GM10266 (cell line): ENCODE measurements at regions not wholly inside any gene's neighbourhood (a gene's known extent, or its start where the extent isn't known, plus 50 kb on each side); places are given as distances from the start of the nearest gene placed in this dataset.

Experiments used
- DNase-seq: peaks from one replicate; pipeline ENCODE4 v3.0.0; 2012; ENCODE audit errors: extremely low spot score
- TF ChIP-seq, protein P1 (sequence below): IDR thresholded peaks from 2 replicates; pipeline ENCODE4 v1.5.1; 2012; ENCODE audit warnings: mild to moderate bottlenecking, low read depth; ENCODE audit not compliant: control insufficient read depth, insufficient read depth; ENCODE audit errors: missing control alignments

- TF ChIP-seq, protein P1, sequence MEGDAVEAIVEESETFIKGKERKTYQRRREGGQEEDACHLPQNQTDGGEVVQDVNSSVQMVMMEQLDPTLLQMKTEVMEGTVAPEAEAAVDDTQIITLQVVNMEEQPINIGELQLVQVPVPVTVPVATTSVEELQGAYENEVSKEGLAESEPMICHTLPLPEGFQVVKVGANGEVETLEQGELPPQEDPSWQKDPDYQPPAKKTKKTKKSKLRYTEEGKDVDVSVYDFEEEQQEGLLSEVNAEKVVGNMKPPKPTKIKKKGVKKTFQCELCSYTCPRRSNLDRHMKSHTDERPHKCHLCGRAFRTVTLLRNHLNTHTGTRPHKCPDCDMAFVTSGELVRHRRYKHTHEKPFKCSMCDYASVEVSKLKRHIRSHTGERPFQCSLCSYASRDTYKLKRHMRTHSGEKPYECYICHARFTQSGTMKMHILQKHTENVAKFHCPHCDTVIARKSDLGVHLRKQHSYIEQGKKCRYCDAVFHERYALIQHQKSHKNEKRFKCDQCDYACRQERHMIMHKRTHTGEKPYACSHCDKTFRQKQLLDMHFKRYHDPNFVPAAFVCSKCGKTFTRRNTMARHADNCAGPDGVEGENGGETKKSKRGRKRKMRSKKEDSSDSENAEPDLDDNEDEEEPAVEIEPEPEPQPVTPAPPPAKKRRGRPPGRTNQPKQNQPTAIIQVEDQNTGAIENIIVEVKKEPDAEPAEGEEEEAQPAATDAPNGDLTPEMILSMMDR = no peak
- no peak for DNase-seq
Observed at GRCh38 chr16:73159296-73159695, 111.4 kb upstream of the ZFHX3 start.

DNA sequence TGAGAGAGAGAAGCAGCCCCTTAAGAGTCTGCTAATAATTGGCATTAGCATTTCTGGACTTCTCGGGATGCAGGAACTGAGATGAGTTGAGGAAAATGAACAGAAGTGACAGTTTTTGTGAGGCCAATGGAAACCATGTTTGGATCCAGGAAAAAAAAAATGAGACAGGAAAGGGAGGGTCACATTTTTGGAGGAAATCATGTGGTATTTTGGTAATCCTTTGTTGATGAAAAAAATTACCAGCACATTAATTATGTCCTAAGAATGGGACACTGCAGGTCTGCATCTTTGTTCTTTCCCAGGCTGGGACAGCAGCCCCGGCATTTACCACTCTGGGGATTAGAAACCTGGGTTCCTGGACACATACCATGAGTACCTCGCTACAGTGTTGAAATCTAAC, 109.9 kb upstream of the ZFHX3 start:
- TF ChIP-seq, protein P1 = no peak
- no peak for DNase-seq

DNA sequence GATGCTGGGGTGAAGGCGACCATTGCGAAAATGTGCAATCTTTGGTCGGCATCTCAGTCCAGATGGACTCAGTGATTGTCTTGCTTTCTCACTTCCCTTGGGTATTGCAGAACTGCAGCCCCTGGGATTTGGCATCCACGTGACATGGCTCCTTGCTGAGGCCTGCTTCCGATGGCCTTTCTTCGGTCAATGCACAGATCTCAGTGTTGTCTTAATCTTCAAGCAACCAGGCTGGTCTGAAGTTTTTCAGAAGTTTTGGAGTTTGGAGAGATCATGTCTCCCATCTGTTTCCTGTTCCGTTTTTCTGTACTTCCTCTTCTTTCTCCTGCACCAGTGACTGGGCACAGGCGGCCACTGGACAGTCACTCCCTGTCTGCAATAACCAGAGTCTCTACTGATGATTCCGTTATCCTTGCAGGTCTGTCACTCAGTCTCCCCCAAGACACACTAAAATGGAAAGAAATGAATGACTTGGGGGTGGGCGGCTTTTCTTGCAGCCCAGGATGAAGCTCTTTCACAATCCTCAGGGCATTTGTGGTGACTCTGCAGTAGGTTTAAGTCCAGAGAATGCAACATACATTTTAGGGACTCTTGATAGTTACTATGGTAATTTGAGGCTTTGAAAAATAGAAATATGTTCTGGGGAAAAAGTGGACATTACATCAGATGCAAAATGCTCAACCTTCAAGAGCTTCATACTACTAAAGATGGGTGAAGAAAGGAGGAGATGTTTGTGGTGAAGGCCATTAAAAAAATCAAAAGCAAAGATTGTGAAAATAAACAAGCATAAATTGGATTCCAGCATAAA, 106.3 kb upstream of the ZFHX3 start:
- DNase-seq = no peak
- TF ChIP-seq, protein P1 = no peak

- TF ChIP-seq, protein P1 = no peak
- DNase-seq = no peak
Observed at GRCh38 chr16:73152386-73153125, 104.6 kb upstream of the ZFHX3 start.

DNA sequence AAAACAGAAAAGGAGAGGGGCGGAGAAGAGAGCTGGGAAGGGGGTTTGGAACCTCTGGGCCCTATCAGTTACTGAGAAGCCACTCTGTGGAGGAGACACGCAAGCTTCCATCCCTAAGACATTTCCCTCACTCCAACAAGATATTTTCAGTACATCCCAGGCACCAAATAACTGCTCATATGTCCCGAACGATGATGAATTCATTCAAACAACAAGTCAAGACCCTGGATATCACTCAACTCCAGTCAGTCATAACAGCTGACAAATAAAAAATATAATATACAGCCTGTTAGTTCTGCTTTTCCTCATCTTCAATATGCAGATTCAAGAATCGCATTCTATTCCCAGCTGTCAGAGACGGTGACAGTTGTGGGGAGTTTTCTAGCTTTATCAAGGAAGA, 104.0 kb upstream of the ZFHX3 start:
- DNase-seq = no peak
- TF ChIP-seq, protein P1 = no peak

DNA sequence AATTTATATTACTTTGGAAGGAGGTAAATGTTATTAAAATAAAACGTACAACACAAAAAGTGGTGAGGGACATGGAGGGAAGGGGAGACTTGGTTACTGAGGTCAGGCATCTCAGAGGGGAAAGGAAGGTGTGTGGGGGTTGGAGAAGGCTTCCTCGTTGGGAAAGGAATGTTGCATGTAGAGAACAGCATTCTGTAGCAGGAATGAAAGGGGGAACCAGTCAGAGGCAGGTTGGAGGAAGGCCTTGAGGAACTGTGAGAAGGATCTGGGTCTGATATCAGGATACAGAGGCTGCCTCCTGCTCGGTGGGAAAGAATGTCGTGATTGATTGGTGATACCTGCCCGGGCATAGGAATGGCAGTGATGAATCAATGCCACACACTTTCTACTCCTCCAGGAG, 103.3 kb upstream of the ZFHX3 start:
- TF ChIP-seq, protein P1 = no peak
- DNase-seq = no peak

DNA sequence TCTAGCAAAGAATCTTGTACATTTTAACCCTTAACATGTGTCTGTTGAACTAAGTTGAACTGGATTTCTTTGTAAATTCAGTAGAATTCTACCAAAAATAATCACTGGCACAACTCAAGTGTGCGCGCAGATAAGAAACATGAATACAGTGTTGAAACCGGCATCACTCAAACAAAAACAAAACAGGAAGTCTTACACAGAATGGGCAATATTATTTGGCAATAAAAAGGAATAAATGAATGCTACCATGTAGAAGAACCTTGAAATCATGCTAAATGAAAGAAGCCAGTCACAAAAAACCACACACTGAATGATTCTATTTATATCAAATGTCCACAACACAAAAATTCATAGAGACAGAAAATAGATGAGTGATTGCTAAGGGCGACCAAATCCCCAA, 102.9 kb upstream of the ZFHX3 start:
- DNase-seq = no peak
- TF ChIP-seq, protein P1 = no peak
